ENCODE measurements at regions not wholly inside any gene's neighbourhood (a gene's known extent, or its start where the extent isn't known, plus 50 kb on each side); places are given as distances from the start of the nearest gene placed in this dataset.

- no peak for DNase-seq (ENCODE audit: extremely low spot score in 2 of 2)
- intact Hi-C loops (cut with DNase I), result no loop called here
- no peaks in the 10 kb centered on the region for H3K9me3 ChIP-seq
- no peaks in the 10 kb centered on the region for H3K36me3 ChIP-seq
- H3K4me1 ChIP-seq, result no peaks in the 10 kb centered on the region
- no peak overlapping the region for H3K4me3 ChIP-seq
- TF ChIP-seq POLR2AphosphoS5 (IDR thresholded peaks at IDR 0.05; ENCODE audit: insufficient read depth in 1 of 2, low read depth in 1 of 2), result no peak
- no peak for TF ChIP-seq CTCF (IDR thresholded peaks at IDR 0.05)
- TF ChIP-seq POLR2A (IDR thresholded peaks at IDR 0.05), result no peak
- no peaks in the 10 kb centered on the region for H3K27me3 ChIP-seq
- no peak overlapping the region for H3K27ac ChIP-seq
Measured at GRCh38 chr13:89910166-89910565, 1437.3 kb upstream of the MIR17HG start.

GRCh38 chr13:89916551-89916950 is 1430.9 kb upstream of the MIR17HG start:
- Histone ChIP-seq H3K4me1 (no peaks in the 10 kb centered on the region), H3K27ac (no peak overlapping the region), H3K4me3 (no peak overlapping the region), H3K9me3 (no peaks in the 10 kb centered on the region), H3K27me3 (no peaks in the 10 kb centered on the region), H3K36me3 (no peaks in the 10 kb centered on the region)
- intact Hi-C loops (cut with DNase I), result no loop called here
- TF ChIP-seq CTCF (IDR thresholded peaks at IDR 0.05), result no peak
- no peak for TF ChIP-seq POLR2A (IDR thresholded peaks at IDR 0.05)
- no peak for TF ChIP-seq POLR2AphosphoS5 (IDR thresholded peaks at IDR 0.05; ENCODE audit: insufficient read depth in 1 of 2, low read depth in 1 of 2)
- DNase-seq (ENCODE audit: extremely low spot score in 2 of 2), result no peak

- Histone ChIP-seq H3K36me3 (no peaks in the 10 kb centered on the region), H3K27me3 (no peaks in the 10 kb centered on the region), H3K27ac (no peak overlapping the region), H3K4me1 (no peaks in the 10 kb centered on the region), H3K4me3 (no peak overlapping the region), H3K9me3 (no peaks in the 10 kb centered on the region)
- intact Hi-C loops (cut with DNase I), result no loop called here
- TF ChIP-seq CTCF (IDR thresholded peaks at IDR 0.05), result no peak
- no peak for TF ChIP-seq POLR2AphosphoS5 (IDR thresholded peaks at IDR 0.05; ENCODE audit: insufficient read depth in 1 of 2, low read depth in 1 of 2)
- no peak for TF ChIP-seq POLR2A (IDR thresholded peaks at IDR 0.05)
- no peak for DNase-seq (ENCODE audit: extremely low spot score in 2 of 2)
Measured at GRCh38 chr13:89920461-89920860, 1427.0 kb upstream of the MIR17HG start.

- H3K27me3 ChIP-seq, result no peaks in the 10 kb centered on the region
- H3K4me1 ChIP-seq, result no peaks in the 10 kb centered on the region
- no peak for DNase-seq (ENCODE audit: extremely low spot score in 2 of 2)
- no peak overlapping the region for H3K4me3 ChIP-seq
- intact Hi-C loops (cut with DNase I), result no loop called here
- H3K36me3 ChIP-seq, result no peaks in the 10 kb centered on the region
- no peaks in the 10 kb centered on the region for H3K9me3 ChIP-seq
- TF ChIP-seq POLR2A (IDR thresholded peaks at IDR 0.05), result no peak
- no peak for TF ChIP-seq POLR2AphosphoS5 (IDR thresholded peaks at IDR 0.05; ENCODE audit: insufficient read depth in 1 of 2, low read depth in 1 of 2)
- no peak for TF ChIP-seq CTCF (IDR thresholded peaks at IDR 0.05)
- no peak overlapping the region for H3K27ac ChIP-seq
Measured at GRCh38 chr13:89923052-89923451, 1424.4 kb upstream of the MIR17HG start.

- Histone ChIP-seq H3K4me3 (no peak overlapping the region), H3K36me3 (no peaks in the 10 kb centered on the region), H3K27ac (no peak overlapping the region), H3K4me1 (no peaks in the 10 kb centered on the region), H3K27me3 (no peaks in the 10 kb centered on the region), H3K9me3 (no peaks in the 10 kb centered on the region)
- TF ChIP-seq POLR2A (IDR thresholded peaks at IDR 0.05) (no peak), CTCF (IDR thresholded peaks at IDR 0.05) (no peak), POLR2AphosphoS5 (IDR thresholded peaks at IDR 0.05; ENCODE audit: insufficient read depth in 1 of 2, low read depth in 1 of 2) (no peak)
- intact Hi-C loops (cut with DNase I), result no loop called here
- DNase-seq (ENCODE audit: extremely low spot score in 2 of 2), result no peak
Measured at GRCh38 chr13:89923736-89924135, 1423.8 kb upstream of the MIR17HG start.

All from vagina (tissue), 2 donors.